HG03097 (cell line): ENCODE measurements at regions not wholly inside any gene's neighbourhood (a gene's known extent, or its start where the extent isn't known, plus 50 kb on each side); places are given as distances from the start of the nearest gene placed in this dataset.

Experiments used
- ATAC-seq: cut with Tn5 transposase; IDR thresholded peaks from one replicate; pipeline ENCODE4 v1.9.1; 2021; ENCODE audit not compliant: unreplicated experiment, low FRiP score

DNA sequence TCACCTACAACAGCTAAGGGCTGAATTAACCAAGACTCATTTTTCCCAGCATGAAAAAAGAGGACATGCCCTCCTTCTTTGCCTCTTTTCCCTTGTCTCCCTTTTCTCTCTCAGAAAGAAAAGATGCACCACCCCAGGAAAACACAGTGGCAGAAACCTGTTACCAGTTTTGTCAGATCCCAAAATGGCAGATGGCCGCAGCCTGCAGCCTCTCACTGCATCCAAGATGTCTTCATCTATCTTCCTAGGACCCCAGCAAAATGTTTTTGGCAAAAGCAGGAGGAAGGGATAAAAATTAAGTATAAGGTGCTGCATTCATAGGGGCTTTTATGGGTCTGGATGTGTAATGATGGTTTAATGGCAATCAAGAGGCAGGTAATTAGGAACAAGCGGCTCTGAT, 266.6 kb upstream of the NPVF start:
- no peak for ATAC-seq

DNA sequence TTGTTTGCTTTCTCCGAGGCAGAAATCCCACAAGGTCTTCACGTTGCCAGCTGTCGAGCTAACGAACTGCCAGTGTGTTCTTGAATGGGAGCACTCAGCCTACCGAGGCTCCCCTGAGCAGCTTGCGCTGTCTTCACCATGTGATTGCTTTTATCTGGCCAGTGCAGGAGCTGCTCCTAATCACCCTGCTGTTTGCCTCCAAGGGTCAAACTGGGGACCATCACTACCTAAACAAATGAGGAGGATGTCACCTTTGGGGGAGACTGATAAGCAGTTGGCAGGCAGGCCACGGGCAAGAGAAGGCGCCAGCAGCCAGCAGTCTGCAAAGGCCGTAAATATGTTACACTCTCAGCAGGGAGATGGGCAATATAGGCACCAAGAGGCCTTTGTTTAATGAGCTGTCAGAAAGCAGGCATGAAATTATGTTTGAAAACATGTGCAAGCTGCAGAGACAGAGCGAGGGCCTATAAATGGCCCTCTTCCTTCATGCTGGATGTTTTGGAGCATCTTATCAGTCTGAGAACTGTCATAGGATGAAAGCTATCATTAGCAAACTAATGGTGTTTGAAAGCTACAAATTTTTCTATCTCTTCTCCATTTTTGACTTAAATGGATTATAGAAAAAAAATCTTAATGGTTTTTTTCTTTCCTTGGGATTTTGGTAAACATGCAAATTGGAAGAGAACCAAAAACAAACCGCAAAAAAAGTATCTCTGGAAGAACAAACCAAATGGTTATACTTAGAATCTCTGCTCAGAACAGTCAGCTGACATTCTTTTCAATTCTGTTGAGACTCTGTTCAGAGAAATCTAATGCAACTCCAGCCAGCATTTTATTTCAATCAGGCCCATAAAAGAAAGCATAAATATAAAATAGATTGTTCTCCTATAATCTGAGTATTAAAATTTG, 267.3 kb upstream of the NPVF start:
- ATAC-seq, result no peak

DNA sequence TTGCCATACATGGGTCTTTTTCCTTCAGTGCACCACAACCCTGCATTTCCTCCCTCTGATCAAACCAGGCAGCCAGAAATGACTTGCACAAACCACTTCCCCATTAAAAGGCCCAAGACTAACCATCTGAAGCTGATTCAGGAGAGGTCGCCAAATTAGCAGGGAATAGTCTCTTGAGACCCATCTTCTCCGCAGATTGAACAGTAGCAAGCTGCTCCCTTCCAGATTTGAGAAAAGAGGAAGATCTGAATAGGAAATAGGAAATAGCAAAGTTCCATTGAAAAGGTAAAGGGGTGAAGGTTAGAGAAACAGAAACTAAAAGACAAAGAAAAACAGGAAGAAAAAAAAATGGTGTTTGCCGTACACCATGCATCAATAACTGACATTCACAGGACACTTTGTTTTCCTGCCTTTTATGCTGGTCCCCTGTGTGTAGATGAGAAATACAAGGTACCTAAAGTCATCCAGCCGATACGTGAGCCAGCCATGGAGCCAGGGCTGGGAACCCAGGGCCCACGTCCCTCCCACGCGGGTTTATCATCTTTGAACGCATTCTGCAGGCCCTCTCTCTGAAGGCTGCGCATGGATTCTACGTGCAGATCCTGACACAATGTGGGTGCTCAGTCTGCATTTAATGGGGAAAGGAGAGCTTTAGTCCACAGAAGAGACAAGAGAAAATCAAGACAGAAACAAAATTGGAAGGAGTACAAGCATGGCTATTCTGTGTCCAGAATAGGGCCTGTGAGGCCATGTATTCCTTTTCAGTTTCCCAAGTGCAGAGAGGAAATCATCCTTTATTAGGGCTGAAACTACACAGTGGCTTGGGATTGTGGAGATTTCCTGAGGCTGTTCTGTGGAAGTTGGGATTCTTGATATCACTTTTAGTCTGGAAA, 268.4 kb upstream of the NPVF start:
- ATAC-seq, result peak; percentile 62

DNA sequence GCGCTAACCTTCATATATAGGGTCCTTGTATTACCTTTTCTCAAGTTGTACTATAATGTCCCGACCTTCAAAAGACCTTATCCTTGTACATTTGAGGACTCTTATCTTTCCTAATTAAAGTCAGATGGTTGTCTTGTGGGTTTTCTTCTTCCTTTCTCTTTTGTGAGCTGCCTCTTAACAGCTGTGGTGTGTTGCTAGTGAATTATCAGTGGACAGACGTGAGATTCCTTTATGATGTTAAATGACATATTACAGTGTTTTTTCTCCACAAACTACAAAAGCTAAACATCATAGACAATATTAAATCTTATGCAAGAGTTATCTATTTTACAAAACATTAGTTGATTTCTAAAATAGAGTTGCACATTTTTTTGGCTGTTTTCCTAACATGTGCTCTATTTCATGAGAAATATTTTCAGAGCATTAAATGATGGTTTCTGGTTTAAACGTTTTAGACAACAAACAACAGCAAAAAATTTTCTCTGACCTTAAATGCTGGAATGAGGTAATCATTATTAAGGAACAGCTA, 272.2 kb upstream of the NPVF start:
- ATAC-seq, result no peak

DNA sequence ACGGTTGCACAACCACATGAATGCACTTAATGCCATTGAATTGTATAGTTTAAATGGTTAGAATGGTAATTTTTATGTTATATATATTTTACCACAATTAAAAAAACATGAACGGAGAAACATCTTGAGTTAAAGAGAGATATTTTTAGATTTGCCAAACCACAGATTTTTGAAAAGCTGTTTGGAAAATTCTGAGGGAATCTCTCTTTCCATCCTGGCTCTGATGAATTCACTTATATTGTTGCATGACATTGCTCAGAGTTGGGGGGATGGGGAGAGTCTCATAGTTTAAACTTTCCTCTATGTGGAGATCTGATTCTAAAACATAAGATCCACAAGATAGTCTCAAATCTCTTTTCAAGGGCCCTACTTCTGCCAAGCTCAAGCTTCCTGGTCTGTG, 275.0 kb upstream of the NPVF start:
- no peak for ATAC-seq

DNA sequence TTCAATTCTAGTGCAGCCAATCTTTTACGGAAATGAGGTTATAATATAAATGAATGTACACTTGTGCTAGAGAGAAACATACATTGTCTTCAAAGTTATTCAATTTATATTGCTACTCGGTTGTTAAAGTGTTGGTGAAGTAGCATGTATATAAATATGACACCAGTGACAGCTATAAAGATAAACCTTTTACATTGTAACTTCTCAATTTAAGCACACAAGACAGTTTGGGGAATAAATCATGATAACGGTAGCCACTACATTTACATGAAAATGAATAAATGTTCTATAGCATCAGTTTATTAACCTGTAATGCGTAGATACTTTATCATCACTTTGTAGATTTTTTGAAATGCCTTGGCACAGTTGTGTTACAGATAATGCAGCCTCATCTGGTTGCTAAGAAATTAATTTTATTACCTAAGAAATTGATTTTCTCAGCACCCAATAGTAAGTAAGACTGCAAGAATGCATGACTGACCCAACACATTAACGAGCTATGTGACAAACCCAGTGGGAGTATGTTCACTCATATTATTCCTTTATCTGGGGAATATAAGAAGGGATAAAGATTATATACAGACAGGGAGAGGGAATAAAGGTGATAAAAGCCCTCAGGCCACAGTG, 283.9 kb upstream of the NPVF start:
- ATAC-seq, result no peak

DNA sequence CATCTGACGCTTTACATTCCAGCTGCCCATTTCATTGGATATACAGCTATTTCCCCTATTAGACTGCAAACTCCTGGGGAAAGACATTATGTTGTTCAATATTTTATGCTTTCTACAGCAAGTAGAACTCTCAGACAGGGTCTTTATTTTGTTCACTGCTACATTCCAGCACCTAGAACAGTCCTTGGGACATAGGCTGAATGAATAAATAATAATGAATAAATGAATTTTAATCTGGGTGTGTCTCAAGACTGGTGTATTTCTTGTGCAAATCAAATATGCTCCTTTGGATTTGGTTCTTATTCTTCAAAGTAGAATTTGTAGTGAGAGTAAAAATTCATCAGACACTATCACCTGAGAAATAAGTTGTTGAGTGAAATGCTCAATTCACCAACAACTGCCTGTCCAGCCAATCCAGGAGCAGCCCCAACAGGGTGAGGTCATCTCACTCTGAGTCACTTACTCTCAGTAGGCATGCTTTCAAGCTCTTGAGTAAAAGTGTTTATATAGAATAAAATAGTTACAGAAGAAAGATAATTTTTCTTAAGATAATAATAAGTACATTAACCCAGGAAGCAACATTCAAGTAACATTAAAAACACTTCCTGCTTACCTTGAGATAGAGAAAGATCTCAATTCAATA, 287.5 kb upstream of the NPVF start:
- ATAC-seq, result no peak

DNA sequence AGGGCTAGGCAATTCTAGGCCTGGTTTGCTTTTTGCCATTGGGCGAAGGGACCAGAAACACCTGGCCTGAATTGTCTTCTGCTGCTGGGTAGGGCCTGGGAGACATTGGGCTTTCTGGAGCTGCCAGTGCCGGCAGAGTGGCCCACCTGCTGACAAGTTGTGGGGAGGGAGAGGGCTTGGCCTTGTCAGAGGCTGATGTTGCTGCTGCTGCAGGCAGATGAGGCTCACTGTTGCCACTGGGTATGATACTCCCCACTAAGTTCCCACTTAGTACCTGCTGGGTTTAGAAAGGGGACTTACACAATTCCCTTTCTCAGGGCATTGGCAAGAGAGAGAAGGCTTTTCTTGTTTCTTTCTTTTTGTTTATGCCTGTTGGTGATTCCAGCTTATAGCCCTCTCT, 289.6 kb upstream of the NPVF start:
- no peak for ATAC-seq

DNA sequence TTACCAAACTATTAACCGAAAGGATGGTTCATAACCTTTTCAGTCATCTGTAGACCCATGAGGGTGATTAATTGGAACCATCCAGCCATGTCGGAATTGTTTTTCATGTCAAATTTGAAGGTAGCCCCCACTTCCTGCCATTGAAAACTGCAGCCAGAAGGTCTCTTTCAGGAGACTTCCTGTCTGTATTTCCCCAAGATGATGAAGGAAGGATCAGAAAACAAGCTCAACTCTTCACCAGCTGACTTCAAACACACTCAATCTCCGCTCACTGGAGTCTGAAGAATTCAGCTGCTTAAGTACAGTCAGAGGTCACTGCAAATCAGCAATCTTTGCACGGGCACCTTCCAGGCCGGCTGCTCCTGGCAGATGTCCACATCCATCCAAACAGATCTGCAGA, 291.7 kb upstream of the NPVF start:
- no peak for ATAC-seq

DNA sequence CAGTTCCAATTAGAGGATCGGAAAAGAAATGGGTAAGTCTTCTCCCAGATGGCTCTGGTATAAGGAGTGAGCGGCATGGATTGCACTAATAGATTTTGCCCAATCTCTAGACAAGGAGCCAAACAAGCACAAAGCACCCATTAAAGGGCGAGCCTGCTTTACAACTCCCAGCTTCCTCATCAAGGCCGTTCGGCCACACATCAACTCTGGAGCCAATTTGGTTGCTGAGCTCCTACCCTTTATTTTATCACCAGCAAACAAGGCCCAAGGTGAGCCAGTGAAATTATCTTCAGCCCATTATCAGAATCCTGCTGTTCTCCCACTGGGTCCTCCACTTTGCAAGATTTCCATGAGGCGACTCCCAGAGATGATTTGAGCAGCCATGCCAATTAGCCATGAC, 292.2 kb upstream of the NPVF start:
- ATAC-seq, result no peak

DNA sequence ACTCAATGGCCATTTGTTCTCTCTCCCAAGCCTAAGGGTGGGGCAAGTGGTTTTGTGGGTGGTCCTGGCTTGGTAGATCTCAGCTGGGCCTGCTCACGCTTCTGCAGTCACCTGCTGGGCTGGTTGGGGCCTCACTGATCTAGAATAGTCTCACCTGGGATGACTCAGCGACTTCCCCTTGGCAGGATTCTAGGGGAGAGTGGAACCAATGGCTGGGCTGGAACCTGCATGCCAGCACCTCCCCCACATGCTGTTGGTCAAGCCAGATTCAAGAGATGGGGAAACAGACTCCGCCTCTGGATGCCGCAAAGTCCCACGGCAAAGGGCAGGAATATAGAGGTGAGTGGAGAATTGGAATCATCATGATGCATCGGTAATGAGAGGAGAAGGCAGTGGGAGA, 292.9 kb upstream of the NPVF start:
- ATAC-seq, result no peak

DNA sequence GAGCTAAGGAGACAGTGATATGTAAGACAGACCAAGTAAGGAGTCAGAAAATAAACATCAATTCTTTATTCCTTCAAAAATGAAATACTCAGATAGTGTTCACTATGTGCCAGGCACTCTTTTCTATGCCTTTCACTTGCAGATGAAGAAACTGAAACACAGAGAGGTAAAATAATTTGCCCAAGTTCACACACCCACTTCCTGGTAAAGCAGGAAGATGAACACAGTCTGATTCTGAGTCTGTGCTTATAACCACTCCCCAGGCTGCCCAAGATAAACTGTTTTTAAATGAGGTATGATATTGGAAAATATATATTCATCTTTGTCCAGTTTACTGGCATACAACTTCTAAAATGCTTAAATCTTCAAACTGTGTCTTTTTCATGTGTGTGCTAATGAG, 294.4 kb upstream of the NPVF start:
- ATAC-seq, result no peak

DNA sequence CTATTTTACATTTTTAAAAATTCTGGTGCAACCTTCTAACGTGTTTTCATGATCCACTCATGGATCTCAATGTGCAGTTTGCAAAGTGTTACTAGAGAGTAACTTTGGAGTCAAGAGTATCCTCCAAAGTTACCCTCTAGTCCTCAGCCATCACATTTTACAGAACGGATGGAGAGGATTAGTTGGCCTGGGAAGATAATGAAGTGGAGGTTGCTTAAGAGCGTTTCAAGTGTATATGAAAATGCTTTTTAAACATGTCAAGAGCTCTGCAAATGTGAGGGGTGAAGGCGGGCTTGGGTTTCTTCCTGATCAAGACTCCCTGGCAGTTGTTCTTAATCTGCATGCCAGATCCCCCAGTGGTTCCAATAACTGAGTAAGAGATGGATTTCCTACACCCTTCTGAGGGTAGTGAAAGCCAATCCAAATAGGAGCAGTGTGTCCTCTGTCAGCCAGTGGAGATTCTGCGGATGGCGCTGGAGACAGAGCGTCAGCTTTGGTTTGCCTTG, 299.4 kb upstream of the NPVF start:
- no peak for ATAC-seq

DNA sequence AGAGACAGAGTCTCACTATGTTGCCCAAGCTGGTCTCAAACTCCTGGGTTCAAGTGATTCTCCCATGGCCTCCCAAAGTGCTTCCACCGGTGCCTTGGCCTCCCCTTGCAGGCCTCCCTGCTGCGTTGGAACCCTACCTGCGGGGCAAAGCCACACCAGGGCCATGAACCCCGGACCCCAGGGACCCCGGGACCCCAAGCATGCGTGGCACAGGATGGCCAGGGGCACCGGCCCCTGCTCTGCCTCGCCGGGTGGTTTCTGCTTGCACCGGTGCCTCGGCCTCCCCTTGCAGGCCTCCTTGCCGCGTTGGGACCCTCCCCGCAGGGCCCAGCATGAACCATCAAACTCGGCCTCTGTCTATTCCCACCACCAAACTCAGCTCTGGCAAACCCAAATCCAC, 301.0 kb upstream of the NPVF start:
- no peak for ATAC-seq

DNA sequence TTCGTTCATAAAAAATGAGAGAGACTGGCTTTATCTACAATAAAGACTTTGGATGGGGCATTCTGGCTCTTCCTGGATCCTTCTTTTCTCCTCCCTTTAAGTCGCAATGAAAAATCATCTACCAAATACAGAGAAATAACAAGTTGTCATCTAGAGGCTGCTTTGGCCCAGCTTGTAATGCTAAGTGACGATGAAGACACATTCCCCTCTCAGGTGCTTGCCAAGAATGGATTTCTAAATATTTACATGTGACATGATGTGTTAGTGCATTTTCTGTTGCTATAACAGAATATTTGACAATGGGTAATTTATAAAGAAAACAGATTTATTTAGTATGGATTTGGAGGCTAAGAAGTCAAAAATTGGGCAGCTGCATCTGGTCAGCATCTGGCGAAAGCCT, 308.6 kb upstream of the NPVF start:
- ATAC-seq, result no peak

DNA sequence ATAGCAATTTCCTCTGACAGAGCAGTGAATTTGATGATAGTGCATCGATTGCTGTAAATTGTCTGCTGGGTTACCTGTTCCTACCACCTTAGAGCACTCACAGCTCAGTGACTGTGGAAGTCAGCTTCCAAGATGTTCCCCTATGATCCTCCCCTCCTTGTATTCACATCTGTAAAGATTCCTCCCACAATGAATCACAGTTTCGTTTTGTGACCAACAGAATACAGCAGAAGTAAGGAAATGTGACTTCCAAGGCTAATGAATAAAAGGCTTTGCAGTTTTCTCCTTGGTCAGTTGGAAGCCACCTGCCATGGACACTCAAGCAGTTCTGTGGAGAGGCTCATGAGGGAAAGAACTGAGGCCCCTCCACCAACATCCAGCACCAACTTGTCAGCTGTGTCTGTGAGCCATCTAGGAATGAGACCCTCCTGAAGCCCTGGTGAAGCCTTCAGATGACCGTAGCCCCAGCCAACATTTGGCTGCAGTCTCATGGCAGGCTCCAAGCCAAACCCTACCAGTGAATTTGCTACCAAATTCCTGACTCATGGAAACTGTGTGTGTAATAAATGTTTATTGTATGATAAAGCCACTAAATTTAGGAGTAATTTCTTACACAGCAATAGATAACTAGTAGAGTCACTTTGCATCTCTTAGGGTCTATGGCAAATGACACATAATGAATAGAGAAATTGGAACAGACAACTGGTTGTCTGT, 309.5 kb upstream of the NPVF start:
- ATAC-seq, result no peak

DNA sequence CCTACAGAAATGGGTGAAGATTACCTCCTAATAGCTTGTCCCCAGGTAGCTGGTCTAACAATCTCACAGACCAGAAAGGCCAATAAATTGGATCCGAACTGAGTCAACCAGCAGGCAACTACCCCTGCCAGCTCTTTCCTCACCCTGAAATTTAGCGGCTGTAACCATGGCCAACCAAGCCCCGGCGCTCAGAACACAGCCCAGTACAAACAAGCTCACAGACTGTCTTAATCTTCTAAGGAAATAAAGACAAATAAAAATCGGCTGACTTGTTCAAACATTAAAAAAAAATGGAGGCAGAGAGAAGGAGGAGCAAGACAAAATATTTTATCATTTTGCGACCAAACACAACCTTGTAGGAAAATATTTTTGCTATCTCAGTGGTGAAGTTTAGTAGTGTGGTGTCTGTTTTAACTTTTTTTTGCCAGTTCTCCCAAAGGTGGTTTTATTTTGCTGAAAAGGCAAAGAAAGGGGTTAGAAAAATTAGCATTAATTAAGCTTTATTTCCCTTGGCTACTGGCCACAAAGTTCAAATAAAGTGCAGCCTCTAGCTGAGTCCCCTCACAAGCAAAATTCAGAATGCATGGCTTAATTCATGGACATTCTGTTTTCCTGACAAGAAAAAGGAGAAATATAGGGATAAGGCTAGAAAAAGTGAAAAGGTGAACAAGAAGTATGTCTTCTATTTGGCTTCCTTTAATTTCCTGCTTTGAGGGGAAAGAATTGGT, 313.0 kb upstream of the NPVF start:
- no peak for ATAC-seq

DNA sequence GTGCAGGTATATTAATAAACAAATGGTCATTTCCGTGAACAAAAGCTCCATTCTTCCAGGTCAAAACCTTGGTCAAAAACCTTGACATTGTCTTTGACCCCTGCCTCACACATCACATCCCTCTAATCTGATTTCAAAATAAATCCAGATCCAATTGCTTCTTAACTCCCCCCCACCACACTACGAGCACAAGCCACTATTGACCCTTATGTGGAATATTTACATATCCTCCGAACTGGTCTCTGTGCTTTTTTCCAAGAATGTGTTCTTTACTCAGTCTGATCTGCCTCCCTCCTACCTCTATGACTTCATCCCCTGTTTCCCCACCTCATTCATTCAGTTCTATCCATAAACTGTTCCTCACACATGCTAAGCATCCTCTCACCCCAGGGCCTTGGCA, 313.6 kb upstream of the NPVF start:
- ATAC-seq, result no peak

DNA sequence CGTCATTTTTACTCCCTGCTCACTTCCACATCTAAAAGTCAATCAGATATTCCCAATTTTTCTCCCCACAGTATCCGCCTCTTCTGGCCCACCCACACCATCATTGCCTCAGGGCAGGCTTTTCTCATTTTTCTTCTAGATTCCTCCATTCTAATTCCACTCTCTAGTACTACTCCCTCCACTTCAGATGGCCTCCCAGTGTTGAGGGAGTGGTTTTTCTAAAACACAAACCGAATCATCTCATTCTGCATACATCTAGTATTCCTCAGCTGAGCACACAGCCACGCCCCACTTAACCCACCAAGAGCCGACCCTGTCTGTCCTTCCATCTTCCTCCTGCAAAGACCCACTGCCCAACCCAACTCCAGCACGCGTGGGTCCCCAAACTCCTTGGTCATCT, 314.9 kb upstream of the NPVF start:
- no peak for ATAC-seq
